ENCODE measurements at regions not wholly inside any gene's neighbourhood (a gene's known extent, or its start where the extent isn't known, plus 50 kb on each side); places are given as distances from the start of the nearest gene placed in this dataset.

DNA sequence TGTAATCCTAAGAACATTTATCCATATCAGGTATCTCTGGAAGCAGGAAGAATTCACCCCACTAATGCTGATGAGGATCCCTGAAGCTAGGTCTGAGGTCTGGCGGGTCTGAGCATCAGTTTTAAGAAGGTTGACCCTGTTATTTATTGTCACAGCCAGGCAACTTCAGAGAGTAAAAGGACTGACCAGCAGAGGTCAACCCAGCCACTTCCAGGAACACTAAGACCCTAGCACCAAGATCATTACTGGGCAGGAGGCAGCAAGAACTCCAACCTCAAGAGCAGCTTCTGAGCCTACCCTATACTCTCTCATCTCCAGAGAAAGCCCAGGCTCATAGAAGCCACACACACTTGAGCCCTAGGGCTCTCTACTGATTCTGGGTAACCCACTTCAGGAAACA, 901.4 kb downstream of the DCDC2C start:
- Mint-ChIP-seq H3K27ac (ENCODE audit: unreplicated experiment) (no peak overlapping the region), H3K27me3 (ENCODE audit: low read depth) (no peaks in the 10 kb centered on the region), H3K4me3 (no peak overlapping the region), H3K9me3 (peaks cover 2% of the 10 kb centered on the region), H3K4me1 (no peaks in the 10 kb centered on the region), H3K36me3 (ENCODE audit: low read depth) (no peaks in the 10 kb centered on the region)
- no peak for DNase-seq (ENCODE audit: low read depth, low spot score)
- TF ChIP-seq CTCF (conservative IDR thresholded peaks at IDR 0.05): no peak

- Mint-ChIP-seq H3K9me3 (peaks cover 3% of the 10 kb centered on the region), H3K4me1 (no peaks in the 10 kb centered on the region), H3K4me3 (no peak overlapping the region), H3K27ac (ENCODE audit: unreplicated experiment) (no peak overlapping the region), H3K27me3 (ENCODE audit: low read depth) (no peaks in the 10 kb centered on the region), H3K36me3 (ENCODE audit: low read depth) (no peaks in the 10 kb centered on the region)
- no peak for TF ChIP-seq CTCF (conservative IDR thresholded peaks at IDR 0.05)
- no peak for DNase-seq (ENCODE audit: low read depth, low spot score)
Observed at GRCh38 chr2:4618141-4618540, 914.8 kb downstream of the DCDC2C start.

DNA sequence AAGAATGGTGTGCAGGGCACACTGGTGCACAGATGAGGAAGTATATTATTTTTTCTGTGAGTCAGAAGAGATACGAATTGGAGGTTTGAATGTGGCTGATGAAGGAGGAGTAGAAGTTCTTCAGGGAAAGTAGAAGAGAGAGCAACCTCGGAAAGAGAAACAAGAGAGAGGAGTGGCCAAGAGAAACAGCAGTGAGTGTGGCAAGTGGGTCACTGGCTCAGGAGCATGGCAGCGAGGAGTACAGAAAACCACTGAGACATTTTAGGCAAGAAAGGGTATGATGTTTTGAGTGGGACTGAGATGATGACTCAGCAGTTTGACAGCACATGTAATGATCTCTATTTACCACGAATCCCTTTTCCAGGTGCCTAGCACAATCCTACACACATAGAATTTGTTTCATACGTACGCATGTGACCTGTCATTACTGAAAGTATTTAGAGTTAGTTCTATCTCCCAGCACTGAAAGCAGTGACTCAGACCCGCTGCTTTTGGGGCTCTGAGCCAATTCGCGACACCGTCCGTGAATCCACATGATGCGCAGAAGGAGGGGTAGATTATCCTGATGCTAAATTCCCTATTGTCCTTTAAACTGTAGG, 915.4 kb downstream of the DCDC2C start:
- no peak overlapping the region for H3K27ac Mint-ChIP-seq (ENCODE audit: unreplicated experiment)
- H3K9me3 Mint-ChIP-seq: peaks cover 3% of the 10 kb centered on the region
- H3K4me1 Mint-ChIP-seq: no peaks in the 10 kb centered on the region

DNA sequence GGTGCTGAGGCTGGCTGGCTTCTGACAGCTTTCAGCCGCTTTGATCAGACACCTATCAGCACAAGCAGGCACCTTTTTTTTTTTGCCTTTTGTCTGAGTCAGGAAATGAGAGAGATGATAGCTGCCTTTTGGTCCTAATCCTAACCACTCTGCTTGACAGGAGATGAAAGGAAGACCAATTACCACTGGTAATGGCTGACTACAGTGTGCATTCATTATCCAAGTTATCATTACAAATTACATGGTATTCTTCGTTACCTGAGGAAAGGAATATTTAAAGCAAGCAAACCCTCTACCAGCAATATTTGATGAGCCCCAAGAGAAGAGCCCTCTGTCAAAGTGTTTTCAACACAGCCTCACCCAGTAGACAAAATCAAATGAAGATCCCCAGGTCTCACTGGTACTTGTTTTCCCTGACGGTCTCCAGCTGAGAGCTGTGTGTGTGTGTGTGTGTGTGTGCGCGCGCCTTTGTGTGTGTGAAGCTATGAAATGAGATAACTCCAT, 925.7 kb downstream of the DCDC2C start:
- no peak for TF ChIP-seq CTCF (conservative IDR thresholded peaks at IDR 0.05)
- Mint-ChIP-seq H3K9me3 (no peaks in the 10 kb centered on the region), H3K36me3 (ENCODE audit: low read depth) (no peaks in the 10 kb centered on the region), H3K4me3 (no peak overlapping the region), H3K27me3 (ENCODE audit: low read depth) (no peaks in the 10 kb centered on the region), H3K27ac (ENCODE audit: unreplicated experiment) (no peak overlapping the region), H3K4me1 (peaks cover 4% of the 10 kb centered on the region)
- no peak for DNase-seq (ENCODE audit: low read depth, low spot score)

More for the DNA sequence above, 915.4 kb downstream of the DCDC2C start:
- no peaks in the 10 kb centered on the region for H3K27me3 Mint-ChIP-seq (ENCODE audit: low read depth)
- no peaks in the 10 kb centered on the region for H3K36me3 Mint-ChIP-seq (ENCODE audit: low read depth)
- no peak overlapping the region for H3K4me3 Mint-ChIP-seq
- no peak for TF ChIP-seq CTCF (conservative IDR thresholded peaks at IDR 0.05)
- DNase-seq (ENCODE audit: low read depth, low spot score): no peak

DNA sequence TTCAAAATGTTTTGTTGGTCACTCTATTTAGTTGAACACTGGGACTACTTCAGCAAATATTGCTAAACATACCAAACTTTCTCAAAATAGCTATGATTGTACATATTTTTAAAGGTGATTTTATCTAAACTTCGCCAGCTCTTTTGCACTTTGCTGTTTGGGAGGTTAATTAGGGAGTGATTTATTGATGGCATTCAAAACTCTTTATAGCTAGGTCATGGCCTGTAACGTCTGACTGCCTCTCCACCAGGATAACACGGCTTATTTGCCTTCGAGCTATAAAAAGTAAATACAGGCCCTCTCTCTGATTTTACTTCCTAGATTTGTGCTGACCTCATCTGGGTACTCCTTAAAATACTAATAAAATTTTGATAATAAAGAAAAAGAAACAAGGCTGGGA, 931.9 kb downstream of the DCDC2C start:
- no peak for TF ChIP-seq CTCF (conservative IDR thresholded peaks at IDR 0.05)
- no peaks in the 10 kb centered on the region for H3K27me3 Mint-ChIP-seq (ENCODE audit: low read depth)
- H3K9me3 Mint-ChIP-seq: no peaks in the 10 kb centered on the region
- no peaks in the 10 kb centered on the region for H3K36me3 Mint-ChIP-seq (ENCODE audit: low read depth)
- no peak overlapping the region for H3K27ac Mint-ChIP-seq (ENCODE audit: unreplicated experiment)
- no peak for DNase-seq (ENCODE audit: low read depth, low spot score)
- H3K4me1 Mint-ChIP-seq: peaks cover 4% of the 10 kb centered on the region
- H3K4me3 Mint-ChIP-seq: no peak overlapping the region

Measured in neural crest cell (in vitro differentiated cells).